Lung (tissue), 11 donors: ENCODE measurements at regions not wholly inside any gene's neighbourhood (a gene's known extent, or its start where the extent isn't known, plus 50 kb on each side); places are given as distances from the start of the nearest gene placed in this dataset.
A peak's percentile ranks its signal among the peaks of the same experiment; 100 is the strongest.

ENCODE experiments used
- ATAC-seq: fragments of 200-7000 bp; cut with Tn5 transposase; one replicate; pipeline ENCODE4 v1.9.1; 2020; ENCODE audit warnings: moderate number of reproducible peaks; ENCODE audit not compliant: insufficient read depth, low FRiP score
- DNase-seq, 3 donors: peaks; one replicate each; pipeline ENCODE4 v3.0.0-alpha.2; 2013 to 2017
- H3K27ac ChIP-seq, 2 donors: one replicate each; pipeline ENCODE4 v1.5.1; 2013; ENCODE audit warnings: mild to moderate bottlenecking in 2 of 2, moderate library complexity in 2 of 2, control low read depth in 1 of 2, inconsistent platforms in 1 of 2, low read depth in 1 of 2, low read length in 1 of 2
- H3K27me3 ChIP-seq, 3 donors: one replicate each; pipeline ENCODE4 v1.5.1; 2013; ENCODE audit warnings: low read length in 2 of 3; ENCODE audit not compliant: control insufficient read depth in 3 of 3, insufficient read depth in 3 of 3
- H3K36me3 ChIP-seq, 4 donors: one replicate each; pipeline ENCODE4 v1.5.1; 2013; ENCODE audit warnings: low read length in 4 of 4, mild to moderate bottlenecking in 1 of 4, moderate library complexity in 1 of 4; ENCODE audit not compliant: control insufficient read depth in 4 of 4, insufficient read depth in 4 of 4
- H3K4me1 ChIP-seq, 5 donors: one replicate each; pipeline ENCODE4 v1.5.1; 2013; ENCODE audit warnings: low read length in 5 of 5, mild to moderate bottlenecking in 2 of 5, moderate library complexity in 1 of 5; ENCODE audit not compliant: control insufficient read depth in 5 of 5, insufficient read depth in 5 of 5
- H3K4me3 ChIP-seq: one replicate; pipeline ENCODE4 v1.5.1; 2013; ENCODE audit warnings: mild to moderate bottlenecking, control low read depth, moderate library complexity
- H3K9ac ChIP-seq, 2 donors: one replicate each; pipeline ENCODE4 v1.5.1; 2013; ENCODE audit warnings: low read length in 2 of 2, control low read depth in 1 of 2; ENCODE audit not compliant: insufficient read depth in 1 of 2
- H3K9me3 ChIP-seq, 4 donors: one replicate each; pipeline ENCODE4 v1.5.1; 2013; ENCODE audit warnings: low read length in 3 of 4, mild to moderate bottlenecking in 1 of 4, moderate library complexity in 1 of 4; ENCODE audit not compliant: control insufficient read depth in 4 of 4, insufficient read depth in 3 of 4
- WGBS, 2 donors: extraction: QIAGEN DNeasy Blood & Tissue Kit; methylation state at CpG; one replicate each; pipeline ENCODE4 v1.1.7; 2013; 5-methylcytosine and 5-hydroxymethylcytosine counted together
- TF ChIP-seq, protein P1 (sequence below): IDR thresholded peaks from 2 replicates; pipeline ENCODE4 v1.5.1; 2012; ENCODE audit warnings: mild to moderate bottlenecking; ENCODE audit errors: control extremely low read depth, extremely low read depth
- donor health status: control.
- donor health status: control.
- donor health status: Bipolar disorder and iron deficiency.
- donor health status: healthy.
- donor health status: DM: yes; HTN: yes; CAD: no.

DNA sequence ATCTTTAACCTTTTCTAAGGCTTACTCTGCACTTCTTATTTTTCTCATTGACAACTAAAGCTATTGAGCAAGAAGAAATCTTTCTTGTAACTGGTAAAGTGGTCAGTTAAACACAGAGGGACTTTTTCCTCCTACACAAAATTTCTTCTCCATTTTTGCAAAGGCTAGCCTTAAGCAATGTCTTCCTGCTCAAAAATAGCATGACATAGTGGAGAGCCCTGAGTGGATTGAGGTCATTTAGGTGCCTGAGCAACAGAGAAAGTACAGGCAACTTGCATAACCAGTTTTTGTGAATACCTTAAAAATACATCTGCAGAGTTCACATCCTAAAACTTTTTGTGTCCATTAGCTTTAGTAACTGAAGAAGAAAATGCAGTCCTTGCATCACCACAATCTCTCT lies 144.7 kb upstream of the TTC14 start:
- H3K36me3 ChIP-seq: no peaks in the 10 kb centered on the region
- DNase-seq (peak in 2 of 3 donors; percentile 0 to 16), ATAC-seq (no peak)
- H3K4me1 ChIP-seq: no peaks in the 10 kb centered on the region
- H3K27me3 ChIP-seq: no peaks in the 10 kb centered on the region
- H3K9ac ChIP-seq: no peak overlapping the region
- peaks cover 0 to 3% (median 0%) of the 10 kb centered on the region in 4 donors for H3K9me3 ChIP-seq
- H3K27ac ChIP-seq: no peak overlapping the region
- no peak overlapping the region for H3K4me3 ChIP-seq
- TF ChIP-seq, protein P1, sequence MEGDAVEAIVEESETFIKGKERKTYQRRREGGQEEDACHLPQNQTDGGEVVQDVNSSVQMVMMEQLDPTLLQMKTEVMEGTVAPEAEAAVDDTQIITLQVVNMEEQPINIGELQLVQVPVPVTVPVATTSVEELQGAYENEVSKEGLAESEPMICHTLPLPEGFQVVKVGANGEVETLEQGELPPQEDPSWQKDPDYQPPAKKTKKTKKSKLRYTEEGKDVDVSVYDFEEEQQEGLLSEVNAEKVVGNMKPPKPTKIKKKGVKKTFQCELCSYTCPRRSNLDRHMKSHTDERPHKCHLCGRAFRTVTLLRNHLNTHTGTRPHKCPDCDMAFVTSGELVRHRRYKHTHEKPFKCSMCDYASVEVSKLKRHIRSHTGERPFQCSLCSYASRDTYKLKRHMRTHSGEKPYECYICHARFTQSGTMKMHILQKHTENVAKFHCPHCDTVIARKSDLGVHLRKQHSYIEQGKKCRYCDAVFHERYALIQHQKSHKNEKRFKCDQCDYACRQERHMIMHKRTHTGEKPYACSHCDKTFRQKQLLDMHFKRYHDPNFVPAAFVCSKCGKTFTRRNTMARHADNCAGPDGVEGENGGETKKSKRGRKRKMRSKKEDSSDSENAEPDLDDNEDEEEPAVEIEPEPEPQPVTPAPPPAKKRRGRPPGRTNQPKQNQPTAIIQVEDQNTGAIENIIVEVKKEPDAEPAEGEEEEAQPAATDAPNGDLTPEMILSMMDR: no peak

DNA sequence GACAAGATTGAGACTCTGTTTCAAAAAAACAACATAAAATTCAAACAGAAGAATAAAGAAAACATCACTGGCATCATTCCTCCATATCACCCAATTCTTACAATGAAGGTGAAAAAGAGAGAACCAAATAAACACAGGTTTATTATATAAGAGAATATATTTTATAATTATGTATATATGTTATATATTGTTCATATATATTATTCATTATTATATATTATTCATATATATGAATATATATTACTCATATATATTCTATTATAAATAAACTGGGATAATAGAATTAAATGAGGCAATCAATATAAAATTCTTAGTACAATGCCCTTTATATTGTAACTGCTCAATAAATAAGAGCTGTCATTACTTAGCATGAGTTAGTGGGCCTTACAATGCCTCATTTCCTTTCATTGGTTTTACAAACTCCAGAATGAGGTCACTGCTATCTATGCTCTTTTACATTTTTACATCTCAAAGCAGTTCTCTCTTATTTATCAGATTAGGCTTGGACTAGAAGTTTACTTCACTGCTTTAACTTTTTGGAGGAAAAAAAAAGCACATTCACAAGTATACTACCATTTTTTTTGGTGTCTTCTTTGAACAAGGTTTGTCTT lies 135.5 kb upstream of the TTC14 start:
- Histone ChIP-seq H3K4me1 (no peaks in the 10 kb centered on the region), H3K27me3 (no peaks in the 10 kb centered on the region)
- TF ChIP-seq, protein P1: no peak

DNA sequence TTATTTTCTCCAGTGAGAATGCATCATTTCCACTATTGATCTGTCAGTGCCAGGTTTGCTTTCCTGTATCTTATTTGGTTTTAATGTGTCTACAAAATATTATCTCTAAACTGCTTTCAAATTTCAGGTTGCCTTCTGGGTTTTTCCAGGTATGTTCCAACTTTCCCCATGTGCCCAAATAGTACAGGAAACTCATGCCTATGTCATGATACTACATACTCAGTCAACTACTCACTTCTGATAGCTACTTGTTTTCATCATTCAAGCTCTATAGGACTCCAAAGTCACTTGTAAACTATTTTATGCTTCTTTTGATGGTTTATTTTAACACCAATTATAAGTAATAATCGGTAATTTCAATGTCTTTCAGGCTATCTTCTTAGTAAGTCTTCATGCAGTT lies 134.8 kb upstream of the TTC14 start:
- no peak overlapping the region for H3K9ac ChIP-seq
- no peak overlapping the region for H3K4me3 ChIP-seq
- H3K4me1 ChIP-seq: no peaks in the 10 kb centered on the region
- 85 to 88% methylated on average over 1 of the region's 1 CpG for WGBS, 2 donors
- no peak overlapping the region for H3K27ac ChIP-seq
- ATAC-seq: no peak
- H3K36me3 ChIP-seq: no peaks in the 10 kb centered on the region
- TF ChIP-seq, protein P1: no peak
- no peaks in the 10 kb centered on the region for H3K27me3 ChIP-seq
- DNase-seq: no peak
- H3K9me3 ChIP-seq: peaks cover 0 to 8% (median 3%) of the 10 kb centered on the region in 4 donors

More for the DNA sequence above, 135.5 kb upstream of the TTC14 start:
- ATAC-seq: no peak
- Histone ChIP-seq H3K36me3 (no peaks in the 10 kb centered on the region), H3K9ac (no peak overlapping the region), H3K9me3 (peaks cover 0 to 8% (median 3%) of the 10 kb centered on the region in 4 donors), H3K4me3 (no peak overlapping the region), H3K27ac (no peak overlapping the region)
- DNase-seq: no peak

DNA sequence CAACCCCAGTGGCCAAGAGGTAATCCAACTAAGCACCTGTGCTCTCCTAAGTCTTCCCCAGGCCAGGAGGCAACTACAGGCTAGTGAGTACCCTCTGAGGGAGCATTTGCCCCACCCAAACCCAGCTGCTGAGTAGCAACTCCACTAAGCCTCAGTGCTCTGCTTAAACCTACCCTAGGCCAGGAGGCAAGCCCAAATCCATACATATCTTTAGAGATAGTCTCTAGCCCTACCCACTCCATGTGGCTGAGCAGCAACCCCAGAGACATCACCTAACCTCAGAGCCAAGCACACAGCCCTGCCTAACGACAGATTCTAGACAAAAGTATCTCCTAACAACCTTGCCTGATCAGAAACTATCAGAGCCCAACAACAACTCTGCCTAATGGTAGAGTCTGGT lies 132.8 kb upstream of the TTC14 start:
- TF ChIP-seq, protein P1: no peak
- no peaks in the 10 kb centered on the region for H3K36me3 ChIP-seq
- no peaks in the 10 kb centered on the region for H3K4me1 ChIP-seq
- H3K4me3 ChIP-seq: no peak overlapping the region
- no peak overlapping the region for H3K27ac ChIP-seq
- H3K9me3 ChIP-seq: peaks cover 0 to 8% (median 3%) of the 10 kb centered on the region in 4 donors
- ATAC-seq (no peak), DNase-seq (no peak)
- 70 to 79% methylated on average over 1 of the region's 1 CpG for WGBS, 2 donors
- H3K27me3 ChIP-seq: no peaks in the 10 kb centered on the region
- H3K9ac ChIP-seq: no peak overlapping the region
